A673 (cell line): ENCODE measurements at regions not wholly inside any gene's neighbourhood (a gene's known extent, or its start where the extent isn't known, plus 50 kb on each side); places are given as distances from the start of the nearest gene placed in this dataset.

Source experiments
- CTCF ChIP-seq: fragments of 300-800, 200-600 bp; sonication (generic); conservative IDR thresholded peaks from 2 replicates; pipeline ENCODE4 v1.5.1; 2017; ENCODE audit warnings: low read depth, mild to moderate bottlenecking, antibody characterized with exemption, low read length, moderate library complexity, mixed read lengths
- EZH2 ChIP-seq: fragments of 200-600 bp; sonication (generic); IDR thresholded peaks from 2 replicates; pipeline ENCODE4 v1.6.1; 2017; ENCODE audit warnings: borderline replicate concordance, low read depth, mild to moderate bottlenecking, mixed read lengths, antibody characterized with exemption, low read length; ENCODE audit not compliant: poor library complexity, severe bottlenecking

- TF ChIP-seq CTCF, result no peak
- TF ChIP-seq EZH2, result no peak
These were observed 68.0 kb upstream of the ONECUT1 start for GRCh38 chr15:52857937-52858781.
